Ammon's horn (tissue), 1 donor: ENCODE measurements at regions not wholly inside any gene's neighbourhood (a gene's known extent, or its start where the extent isn't known, plus 50 kb on each side); places are given as distances from the start of the nearest gene placed in this dataset.

Source experiments
- DNase-seq: peaks from one replicate; pipeline ENCODE4 v3.0.0-alpha.2; 2016; ENCODE audit warnings: low spot score

DNA sequence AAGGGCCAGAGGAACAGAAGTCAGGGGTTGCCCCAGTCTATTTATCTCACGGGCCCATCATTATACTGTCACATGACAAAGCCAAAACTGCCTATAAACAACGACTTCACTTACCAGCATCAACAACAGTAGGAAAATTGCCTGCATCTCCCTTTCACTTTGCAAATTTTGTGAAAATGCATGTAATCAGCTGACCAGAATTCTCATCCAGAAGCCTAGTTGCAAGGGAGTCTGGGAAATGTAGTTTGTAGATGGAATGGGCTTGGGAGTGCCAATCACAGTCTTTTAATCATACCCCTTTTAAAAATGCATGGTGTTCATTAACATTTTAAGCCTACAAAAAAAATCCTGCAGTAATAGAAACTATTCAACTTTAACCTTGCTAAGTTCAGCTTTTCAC is 369.3 kb upstream of the TMPO start:
- DNase-seq: no peak

DNA sequence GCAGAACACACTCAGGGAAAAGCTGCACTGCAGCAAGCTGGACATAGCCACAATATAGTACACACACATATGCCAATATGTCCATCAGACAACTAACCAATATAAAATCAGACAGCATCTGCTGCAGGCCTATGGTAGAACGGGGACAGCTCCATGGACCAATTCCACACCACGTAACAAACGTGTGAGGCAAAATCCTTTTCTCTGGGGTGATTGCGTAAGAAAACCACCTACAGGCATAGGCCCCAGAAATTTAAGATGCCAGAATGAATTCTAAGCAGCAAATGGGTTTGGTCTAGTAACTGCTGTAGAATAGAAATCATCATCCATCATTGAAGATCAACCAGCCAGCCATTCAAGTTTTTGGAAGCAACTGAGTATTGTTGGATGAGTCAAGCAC is 368.9 kb upstream of the TMPO start:
- no peak for DNase-seq

DNA sequence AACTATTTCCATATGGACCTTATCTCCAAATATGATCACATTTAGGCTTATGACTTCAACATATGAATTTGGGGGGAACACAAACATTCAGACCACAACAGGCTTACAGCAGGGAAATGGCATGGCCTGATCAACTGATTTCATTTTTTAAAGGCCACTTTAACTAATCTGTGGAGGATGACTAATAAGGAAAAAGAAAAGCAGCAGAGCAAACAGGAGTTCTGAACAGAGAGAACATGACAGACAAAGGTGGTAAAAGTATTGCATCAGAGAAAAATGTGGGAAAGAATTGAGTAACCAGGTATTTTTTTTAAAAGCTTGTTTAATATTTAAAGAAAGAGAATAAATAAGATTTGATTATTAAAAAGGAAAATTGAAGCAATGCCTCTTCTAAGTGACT is 366.1 kb upstream of the TMPO start:
- no peak for DNase-seq

DNA sequence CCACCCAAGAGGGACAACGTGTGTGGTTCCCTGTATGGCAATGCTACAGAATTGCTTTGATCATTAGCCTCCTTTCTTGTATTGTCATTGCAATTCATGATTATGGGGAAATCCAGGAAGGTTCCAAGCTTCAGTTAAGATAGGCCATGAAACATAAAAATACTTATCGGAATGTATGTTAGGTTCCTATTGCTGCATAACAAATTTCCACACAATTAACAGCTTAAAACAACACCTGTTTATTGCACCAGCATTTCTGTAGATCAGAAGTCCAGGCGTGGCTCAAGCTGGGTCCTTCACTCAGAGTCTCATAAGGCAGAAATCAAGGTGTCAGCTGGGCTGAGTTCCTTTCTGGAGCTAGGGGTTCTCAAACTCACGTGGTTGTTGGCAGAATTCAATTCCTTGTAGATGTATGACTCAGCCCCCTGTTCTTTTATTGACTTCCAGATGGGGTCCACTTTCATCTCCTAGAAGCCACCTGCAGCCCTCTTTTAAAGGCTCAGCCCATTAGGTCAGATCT is 365.6 kb upstream of the TMPO start:
- no peak for DNase-seq

DNA sequence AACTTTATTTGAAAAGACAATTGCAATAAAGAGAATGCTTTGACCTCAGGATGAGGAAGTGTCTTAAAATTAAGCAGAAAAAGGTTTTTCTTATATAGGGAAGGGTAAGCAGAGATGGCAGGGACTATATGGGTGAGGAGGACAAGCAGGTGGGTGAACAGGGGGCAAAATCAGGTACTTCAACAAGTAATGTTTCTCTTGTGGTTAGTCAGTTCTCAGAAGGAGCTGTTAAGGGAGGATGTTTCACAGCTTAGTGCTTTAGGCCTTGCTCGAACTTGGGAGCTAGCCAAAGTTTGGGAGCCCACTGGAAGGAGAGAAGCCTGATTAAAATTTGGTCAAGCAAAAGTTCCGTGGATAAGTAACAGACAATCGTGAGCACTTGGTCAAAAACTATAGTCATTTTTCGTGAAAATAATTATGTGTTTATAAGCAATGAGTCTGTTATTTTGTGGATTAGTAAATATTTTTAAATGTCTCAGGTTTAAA is 364.2 kb upstream of the TMPO start:
- no peak for DNase-seq

DNA sequence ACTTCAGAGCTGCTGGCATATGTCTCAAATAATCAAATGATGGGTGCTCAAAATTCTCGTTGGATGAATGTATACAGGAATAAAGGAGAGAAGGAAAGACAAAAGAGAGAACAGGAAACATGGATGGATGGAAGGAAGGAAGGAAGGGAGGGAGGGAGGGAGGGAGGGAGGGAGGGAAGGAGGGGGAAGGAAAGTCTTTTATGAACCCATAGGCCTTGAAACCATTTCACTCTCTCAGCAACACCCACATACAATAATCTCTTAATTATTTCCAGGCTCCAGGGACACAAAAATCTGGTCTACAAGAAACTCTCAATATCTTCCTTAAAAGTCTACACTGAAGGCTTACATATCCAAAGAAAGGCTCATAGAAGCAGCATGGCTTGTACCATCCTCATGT is 363.4 kb upstream of the TMPO start:
- DNase-seq: no peak

DNA sequence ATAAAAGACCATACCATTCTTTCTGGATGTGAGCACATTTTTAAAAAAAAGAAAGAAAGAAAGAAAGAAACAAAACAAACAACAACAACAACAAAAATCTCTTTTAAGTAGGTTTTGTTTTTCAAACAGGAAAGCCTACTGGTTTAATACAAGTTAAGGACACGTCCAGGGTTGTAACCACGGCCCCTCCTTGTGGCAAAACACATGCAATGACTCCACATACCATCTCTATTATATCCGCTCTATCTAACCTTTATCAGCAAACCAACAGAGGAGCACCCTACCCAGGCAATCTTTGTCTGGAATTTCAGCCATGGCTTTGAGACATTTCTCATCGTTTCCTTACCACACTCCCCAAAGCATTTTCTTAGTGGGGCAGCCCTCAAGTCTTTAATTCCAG is 360.5 kb upstream of the TMPO start:
- DNase-seq: no peak

DNA sequence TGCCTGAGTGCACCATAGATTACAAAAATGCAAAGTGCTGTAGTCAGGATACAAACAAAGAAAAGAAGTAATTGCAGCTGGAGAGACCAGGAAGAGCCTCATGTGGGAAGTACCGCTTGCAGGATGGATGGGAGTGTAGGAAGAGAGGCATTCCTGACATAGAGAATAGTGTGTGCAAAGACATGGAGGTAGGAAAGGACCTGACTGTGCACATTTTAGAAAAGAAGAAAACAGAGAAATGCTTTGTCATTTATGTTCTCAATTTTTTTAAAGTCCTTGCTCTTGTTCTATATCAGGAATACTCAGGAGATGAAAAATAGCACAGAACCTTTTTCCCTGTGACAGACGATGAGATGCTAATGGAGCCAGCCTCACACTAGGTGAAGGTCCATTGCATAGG is 358.7 kb upstream of the TMPO start:
- DNase-seq: no peak

DNA sequence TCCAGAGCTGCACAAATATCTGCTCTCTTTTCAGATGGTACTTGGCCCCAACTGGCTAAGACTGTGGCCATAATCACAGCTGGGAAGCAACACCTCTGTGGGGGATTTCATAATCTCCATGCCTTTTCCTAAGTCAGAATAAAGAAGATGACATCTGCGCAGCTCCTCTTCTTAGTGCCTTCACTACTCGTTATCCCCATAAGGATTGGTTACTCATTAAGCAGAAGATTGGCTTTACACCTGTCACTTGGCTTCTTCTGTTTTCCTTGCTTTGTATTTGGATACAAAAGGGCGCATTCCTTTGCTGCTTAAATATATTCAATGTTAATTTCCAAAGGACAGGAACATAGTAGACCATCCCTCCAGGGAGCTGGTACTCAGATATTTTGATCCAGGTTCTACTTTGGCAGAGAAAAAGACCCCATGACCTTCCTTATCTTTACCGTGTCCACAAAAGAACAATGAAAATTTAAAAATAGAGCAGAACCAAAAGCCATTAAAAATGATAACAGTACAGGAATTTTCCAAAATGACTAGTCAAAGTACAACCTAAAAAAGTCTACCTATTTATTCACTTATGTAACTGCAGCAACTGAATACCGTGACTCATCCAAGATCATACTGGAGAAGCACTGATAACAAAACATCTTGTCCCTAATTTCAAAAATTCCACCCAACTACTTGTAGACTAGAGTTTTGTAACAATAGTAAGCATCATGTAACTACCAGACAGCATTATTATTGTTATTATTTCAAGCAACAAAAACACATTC is 352.3 kb upstream of the TMPO start:
- DNase-seq: no peak

DNA sequence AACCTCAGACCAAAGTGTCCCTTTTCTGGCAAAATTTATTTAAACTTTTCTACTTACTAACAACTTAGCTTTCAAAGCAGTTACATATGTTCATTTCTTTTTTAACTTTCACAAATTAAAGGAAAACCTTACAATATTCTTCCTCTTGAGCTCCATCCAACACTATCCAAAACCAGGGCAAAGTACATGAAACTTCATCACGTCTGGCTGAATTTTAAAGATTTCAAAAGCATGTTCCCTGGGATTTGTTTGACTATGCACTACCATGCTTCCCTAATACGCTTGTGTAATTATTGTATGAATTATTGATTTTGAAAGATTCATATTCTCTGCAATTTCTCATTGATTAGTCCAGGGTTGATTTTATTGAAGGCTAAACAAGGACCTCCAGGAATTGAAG is 343.1 kb upstream of the TMPO start:
- no peak for DNase-seq

DNA sequence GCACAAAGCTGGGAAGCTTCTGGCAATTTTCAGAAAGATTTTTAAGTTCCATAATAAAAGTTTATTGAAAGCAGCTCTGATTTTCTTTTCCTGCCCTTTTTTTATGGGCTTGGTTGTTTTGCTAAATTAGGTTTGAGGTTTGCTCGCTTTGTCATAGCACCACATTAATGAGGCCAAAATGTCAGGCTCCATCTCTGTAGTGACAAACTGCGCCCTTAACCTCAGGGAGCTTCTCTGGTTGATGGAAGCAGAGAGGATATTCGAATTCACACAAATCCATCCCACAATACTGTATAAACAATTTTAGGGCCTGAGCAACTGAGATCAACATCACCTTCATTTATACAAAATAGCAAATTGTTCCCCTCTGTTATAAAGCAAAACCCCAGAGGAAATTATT is 342.6 kb upstream of the TMPO start:
- DNase-seq: no peak

DNA sequence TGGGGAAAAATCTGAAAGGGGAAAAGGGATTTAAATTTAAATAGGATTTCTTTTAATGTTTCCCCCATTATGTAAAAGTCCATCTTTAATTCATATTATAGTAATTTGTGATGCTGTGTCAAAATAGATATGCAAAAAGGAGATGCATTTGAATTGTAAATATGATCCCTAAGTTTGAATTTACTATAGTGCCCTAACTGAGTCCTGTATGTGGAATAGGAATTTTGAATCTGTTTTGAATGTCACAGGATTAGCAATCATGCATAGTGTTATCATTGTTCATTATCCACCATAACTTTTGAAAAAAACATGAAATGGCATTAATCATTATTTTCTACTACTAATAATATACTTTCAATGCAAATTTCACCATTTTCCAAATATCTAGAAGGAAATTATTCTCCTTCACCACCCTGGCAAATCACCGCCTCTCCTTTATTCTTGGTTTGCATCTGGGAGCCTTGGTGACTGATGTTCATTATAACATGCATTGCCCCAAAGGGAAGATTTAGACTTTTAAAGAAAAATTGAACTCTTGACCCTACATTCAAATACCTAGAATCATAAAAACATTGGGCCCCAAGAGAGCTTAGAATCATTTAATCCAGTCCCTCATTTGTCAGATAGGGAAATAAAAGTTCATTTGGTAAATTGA is 341.5 kb upstream of the TMPO start:
- no peak for DNase-seq

DNA sequence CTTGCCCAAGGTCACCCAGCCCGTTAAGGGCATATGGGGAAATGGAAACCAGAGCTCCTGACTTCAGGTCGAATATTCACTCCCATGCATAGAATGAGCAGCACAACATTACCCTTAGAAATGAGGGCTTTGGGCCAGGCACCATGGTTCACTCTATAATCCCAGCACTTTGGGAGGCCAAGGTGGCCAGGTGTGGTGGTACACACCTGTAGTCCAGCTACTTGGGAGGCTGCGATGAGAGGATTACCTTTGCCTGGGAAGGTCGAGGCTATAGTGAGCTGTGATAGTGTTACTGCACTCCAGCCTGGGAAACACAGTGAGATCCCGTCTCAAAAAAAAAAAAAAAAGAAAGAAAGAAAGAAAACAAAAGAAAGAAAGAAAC is 341.0 kb upstream of the TMPO start:
- no peak for DNase-seq

DNA sequence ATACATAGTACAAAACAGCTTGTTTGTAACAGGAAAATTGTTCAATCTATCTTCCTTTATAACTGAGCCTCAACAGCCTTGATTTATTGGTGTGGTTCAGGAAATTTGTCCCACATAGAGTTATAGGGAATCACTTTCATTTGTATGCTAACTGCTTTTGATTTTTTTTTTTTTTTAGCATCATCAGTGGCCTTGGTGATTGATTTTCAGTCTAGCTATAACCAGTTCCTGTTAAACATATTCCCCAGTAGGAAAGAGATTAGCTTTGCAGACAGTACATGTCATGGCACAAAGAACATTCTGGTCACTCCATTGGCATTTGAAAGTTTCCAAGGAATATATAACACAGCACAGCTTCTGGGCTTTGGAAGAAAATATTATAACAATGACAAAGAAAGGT is 337.3 kb upstream of the TMPO start:
- no peak for DNase-seq

DNA sequence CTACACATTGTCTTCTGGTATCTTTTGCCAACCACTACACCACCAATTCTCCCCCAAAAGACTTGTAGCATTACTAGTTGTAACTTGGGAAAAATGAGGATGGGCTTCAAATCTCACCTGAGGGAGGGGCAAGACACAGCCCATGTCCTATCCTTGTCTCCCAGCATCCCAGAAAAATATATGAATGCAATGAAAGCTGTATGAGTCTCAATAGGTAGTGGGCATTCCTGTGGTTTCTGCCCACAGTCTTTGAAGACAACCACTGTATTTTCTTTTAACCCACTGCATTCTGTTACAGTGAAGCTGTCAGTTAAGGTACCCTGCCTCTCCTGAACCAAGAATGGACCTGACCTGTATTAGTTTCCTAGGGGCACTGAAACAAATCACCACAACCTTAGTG is 336.2 kb upstream of the TMPO start:
- no peak for DNase-seq

DNA sequence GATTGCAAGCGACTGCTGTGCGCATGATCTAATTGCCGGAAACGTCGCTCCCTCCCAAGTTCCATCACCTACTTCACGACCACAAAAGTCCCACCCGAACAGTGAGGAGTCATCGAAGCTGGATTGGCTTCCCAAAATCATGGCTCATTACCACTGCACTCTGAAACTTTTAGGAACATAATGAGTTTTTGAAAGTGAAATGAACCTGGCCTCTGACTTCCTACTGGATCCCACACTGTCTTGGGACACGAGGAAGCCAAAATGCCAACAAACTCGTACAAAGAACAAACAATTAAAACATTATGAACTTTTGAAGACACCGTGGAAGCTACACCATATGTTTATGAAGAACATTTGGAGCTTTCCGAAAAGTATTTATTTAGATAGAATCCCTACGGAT is 334.8 kb upstream of the TMPO start:
- no peak for DNase-seq

DNA sequence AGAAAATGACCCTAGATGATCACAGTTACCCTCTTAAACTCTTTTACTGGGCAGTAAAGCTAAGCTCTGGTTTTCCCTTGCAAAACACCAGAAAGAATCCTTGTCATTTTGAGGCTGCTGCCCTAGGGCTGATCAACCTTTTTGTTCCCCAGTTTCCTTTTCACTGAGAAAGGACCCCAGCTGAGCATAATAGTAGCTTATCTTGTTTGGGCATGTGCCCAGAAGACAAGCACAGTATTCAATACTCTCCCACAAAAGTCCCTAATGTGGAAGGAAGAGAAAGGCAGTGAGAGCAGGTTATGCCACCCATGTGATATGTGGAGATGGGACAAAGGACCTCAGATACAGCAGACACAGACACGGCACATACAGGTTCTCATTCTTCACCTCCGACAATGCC is 332.6 kb upstream of the TMPO start:
- DNase-seq: no peak

DNA sequence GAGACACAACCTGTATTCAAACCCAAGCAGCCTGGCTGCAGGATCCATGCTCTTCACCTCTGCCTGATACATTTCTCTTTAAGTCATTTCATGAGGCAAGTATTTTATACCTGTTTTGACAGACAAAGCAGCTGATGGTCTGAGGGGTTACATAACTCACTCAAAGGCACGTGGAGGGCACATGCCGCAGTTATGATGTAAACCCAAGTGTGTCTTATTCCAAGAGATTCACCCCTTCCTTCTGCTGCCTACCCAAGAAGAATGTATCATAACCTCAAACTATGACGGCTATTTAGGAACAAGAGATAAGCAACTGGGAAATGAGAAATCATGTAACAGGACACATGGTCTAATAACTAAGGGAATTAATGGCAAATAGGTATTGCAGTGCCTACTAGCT is 329.8 kb upstream of the TMPO start:
- no peak for DNase-seq

DNA sequence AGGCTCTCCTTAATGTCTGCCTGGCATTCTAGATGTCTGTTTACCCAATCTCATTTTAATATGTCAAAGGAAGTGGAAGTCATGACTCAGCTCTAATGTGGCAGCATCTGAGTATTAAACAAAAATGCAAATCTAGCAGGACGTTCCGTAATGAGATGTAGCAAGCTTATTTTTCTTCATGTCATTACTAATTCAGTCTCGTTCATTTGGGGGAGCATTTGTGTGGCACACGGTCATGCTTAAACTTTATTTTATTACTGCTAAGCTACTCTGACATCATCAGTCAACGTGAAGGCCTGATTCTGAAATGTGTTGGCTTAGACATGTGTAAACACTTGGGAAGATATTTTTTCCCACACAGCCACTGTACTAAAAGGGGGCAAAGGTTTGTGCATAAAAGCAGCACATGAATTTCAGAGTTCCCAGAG is 326.7 kb upstream of the TMPO start:
- DNase-seq: no peak

DNA sequence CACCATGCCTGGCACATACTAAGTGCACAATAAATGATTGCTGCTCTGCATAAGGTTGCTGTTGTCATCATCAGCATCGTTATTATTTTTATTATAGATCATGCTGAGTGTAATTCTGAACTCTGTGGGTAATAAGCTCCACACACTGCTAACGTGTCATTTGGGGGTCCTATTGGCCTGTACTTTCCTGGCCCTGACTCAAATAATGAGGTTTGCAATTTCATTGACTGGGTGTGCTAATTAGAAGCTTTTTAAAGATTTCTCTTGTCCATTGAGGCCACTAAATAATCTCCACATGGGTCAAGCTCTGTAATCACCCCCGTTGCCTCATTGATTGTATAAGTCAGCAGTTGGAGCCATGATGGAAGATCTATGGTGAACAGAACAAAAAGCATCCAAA is 320.8 kb upstream of the TMPO start:
- no peak for DNase-seq

DNA sequence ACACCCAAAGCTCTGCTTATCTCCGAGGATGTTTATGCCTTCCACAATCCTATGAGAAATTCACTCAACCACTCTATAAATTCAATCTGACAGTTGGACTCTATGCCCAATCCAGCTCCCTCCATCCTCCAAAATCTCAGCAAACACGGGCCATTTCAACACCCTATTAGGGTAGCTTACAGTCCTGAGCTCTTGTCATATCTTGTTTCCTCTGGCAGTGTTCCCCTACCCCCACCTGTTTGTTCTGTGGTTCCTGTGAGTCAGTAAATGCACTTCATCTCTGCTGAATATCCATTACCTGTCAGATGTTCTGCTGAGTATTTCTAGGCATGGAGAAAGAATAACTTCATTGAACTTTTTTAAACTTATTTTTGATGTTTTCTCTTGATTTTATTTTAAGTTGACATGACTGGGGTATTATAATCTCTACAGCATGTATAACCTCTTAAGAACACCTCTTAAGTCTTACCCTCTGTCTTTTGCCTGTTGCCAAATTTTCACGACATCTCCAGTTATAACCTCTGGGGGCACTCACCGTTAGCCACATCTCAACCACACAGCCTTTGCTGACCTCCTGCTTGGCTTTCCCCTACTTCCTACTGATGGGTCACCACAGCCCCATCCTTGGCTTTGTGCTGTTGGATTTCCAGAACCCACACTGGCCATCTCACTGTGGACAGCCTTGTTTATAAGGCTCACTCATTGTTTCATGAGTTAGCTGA is 317.0 kb upstream of the TMPO start:
- no peak for DNase-seq

DNA sequence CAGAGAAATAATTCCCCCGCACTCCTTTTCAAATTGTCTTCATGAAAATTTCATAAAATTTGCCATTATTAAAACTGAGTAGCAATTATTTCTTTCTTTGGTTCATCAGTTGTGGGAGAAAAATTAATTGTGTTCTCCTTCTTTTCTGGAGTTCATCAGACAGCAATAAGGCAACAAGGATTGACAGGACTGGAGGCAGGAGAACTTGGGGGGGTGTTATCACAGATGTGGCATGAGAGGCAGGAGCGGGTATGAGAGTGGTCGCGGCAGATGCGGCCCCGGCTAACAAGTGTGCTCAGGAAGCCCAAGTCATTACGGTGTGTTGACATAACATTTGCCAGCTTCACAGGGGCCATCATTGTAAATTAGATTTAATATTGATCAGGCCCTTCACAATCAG is 306.6 kb upstream of the TMPO start:
- no peak for DNase-seq
